MM.1S (cell line): ENCODE measurements at regions not wholly inside any gene's neighbourhood (a gene's known extent, or its start where the extent isn't known, plus 50 kb on each side); places are given as distances from the start of the nearest gene placed in this dataset.

Experiments
- DNase-seq: peaks from one replicate; pipeline ENCODE4 v3.0.0-alpha.2; 2015
- H2AFZ ChIP-seq: fragments of 300-600 bp; sonication (generic); 2 replicates; pipeline ENCODE4 v1.6.0; 2016; ENCODE audit warnings: antibody characterized with exemption, low read length
- H3F3A ChIP-seq: fragments of 300-600 bp; sonication (generic); 2 replicates; pipeline ENCODE4 v1.6.1; 2016; ENCODE audit warnings: mild to moderate bottlenecking, antibody characterized with exemption, low read length, moderate library complexity, mixed read lengths; ENCODE audit not compliant: insufficient read depth
- H3K27ac ChIP-seq: fragments of 300-600 bp; sonication (generic); 2 replicates; pipeline ENCODE4 v1.5.1; 2016; ENCODE audit warnings: mild to moderate bottlenecking, low read length
- H3K27me3 ChIP-seq: fragments of 300-600 bp; sonication (generic); replicated peaks from 2 replicates; pipeline ENCODE4 v1.6.0; 2016; ENCODE audit warnings: low read length; ENCODE audit not compliant: insufficient read depth
- H3K36me3 ChIP-seq: fragments of 300-600 bp; sonication (generic); replicated peaks from 2 replicates; pipeline ENCODE4 v1.6.1; 2016; ENCODE audit warnings: mild to moderate bottlenecking, low read length, mixed read lengths; ENCODE audit not compliant: insufficient read depth
- H3K4me1 ChIP-seq: fragments of 300-600 bp; sonication (generic); 2 replicates; pipeline ENCODE4 v1.6.1; 2016; ENCODE audit warnings: low read length, mixed read lengths
- H3K4me2 ChIP-seq: fragments of 300-600 bp; sonication (generic); 2 replicates; pipeline ENCODE4 v1.6.0; 2016; ENCODE audit warnings: low read depth, low read length
- H3K4me3 ChIP-seq: fragments of 300-600 bp; sonication (generic); 2 replicates; pipeline ENCODE4 v1.5.1; 2016; ENCODE audit warnings: low read length, mixed read lengths
- H3K79me2 ChIP-seq: fragments of 300-600 bp; sonication (generic); 2 replicates; pipeline ENCODE4 v1.6.1; 2016; ENCODE audit warnings: mixed run types, low read length, mixed read lengths
- H3K9ac ChIP-seq: fragments of 300-600 bp; sonication (generic); 2 replicates; pipeline ENCODE4 v1.6.1; 2016; ENCODE audit warnings: low read length, mixed read lengths
- H3K9me2 ChIP-seq: fragments of 300-600 bp; sonication (generic); replicated peaks from 2 replicates; pipeline ENCODE4 v1.6.1; 2016; ENCODE audit warnings: mild to moderate bottlenecking, low read length, mixed read lengths; ENCODE audit not compliant: insufficient read depth
- H3K9me3 ChIP-seq: fragments of 300-600 bp; sonication (generic); replicated peaks from 2 replicates; pipeline ENCODE4 v1.6.1; 2016; ENCODE audit warnings: mild to moderate bottlenecking, low read length, mixed read lengths; ENCODE audit not compliant: insufficient read depth
- H4K20me1 ChIP-seq: fragments of 300-600 bp; sonication (generic); 2 replicates; pipeline ENCODE4 v1.6.1; 2016; ENCODE audit warnings: mild to moderate bottlenecking, low read length, moderate library complexity, mixed read lengths; ENCODE audit not compliant: insufficient read depth
- CTCF ChIP-seq: fragments of 300-600 bp; sonication (generic); IDR thresholded peaks from 2 replicates; pipeline ENCODE4 v1.5.1; 2016; ENCODE audit warnings: antibody characterized with exemption, low read length, mixed read lengths
- EZH2 ChIP-seq: fragments of 300-600 bp; sonication (generic); optimal IDR thresholded peaks from 2 replicates; pipeline ENCODE3; 2017; ENCODE audit warnings: low read depth, mild to moderate bottlenecking, antibody characterized with exemption, low read length, mixed read lengths
- EZH2phosphoT487 ChIP-seq: fragments of 300-600 bp; sonication (generic); IDR thresholded peaks from 2 replicates; pipeline ENCODE4 v1.6.1; 2018; ENCODE audit warnings: antibody characterized with exemption, low read length

- Histone ChIP-seq H3F3A (no peaks in the 10 kb centered on the region), H2AFZ (no peak overlapping the region), H3K36me3 (no peaks in the 10 kb centered on the region), H3K9me3 (no peaks in the 10 kb centered on the region), H3K27ac (no peak overlapping the region), H3K4me1 (no peaks in the 10 kb centered on the region), H3K4me3 (no peak overlapping the region), H3K9me2 (no peaks in the 10 kb centered on the region), H3K27me3 (no peaks in the 10 kb centered on the region), H4K20me1 (no peaks in the 10 kb centered on the region), H3K79me2 (no peaks in the 10 kb centered on the region), H3K4me2 (no peak overlapping the region), H3K9ac (no peak overlapping the region)
- TF ChIP-seq CTCF (no peak), EZH2 (no peak), EZH2phosphoT487 (no peak)
- DNase-seq, result no peak
These were observed 125.7 kb upstream of the GRIP1 start for GRCh38 chr12:66804563-66804974.

GRCh38 chr12:66808606-66809005 is 129.7 kb upstream of the GRIP1 start:
- no peaks in the 10 kb centered on the region for H3K27me3 ChIP-seq
- H3K4me3 ChIP-seq, result no peak overlapping the region
- no peak overlapping the region for H2AFZ ChIP-seq
- no peaks in the 10 kb centered on the region for H3K9me3 ChIP-seq
- H3K4me1 ChIP-seq, result peaks cover 5% of the 10 kb centered on the region
- no peaks in the 10 kb centered on the region for H3K79me2 ChIP-seq
- TF ChIP-seq EZH2phosphoT487, result no peak
- no peak for TF ChIP-seq CTCF
- TF ChIP-seq EZH2, result no peak
- H3K27ac ChIP-seq, result no peak overlapping the region
- no peaks in the 10 kb centered on the region for H4K20me1 ChIP-seq
- no peak overlapping the region for H3K4me2 ChIP-seq
- no peaks in the 10 kb centered on the region for H3K9me2 ChIP-seq
- no peaks in the 10 kb centered on the region for H3K36me3 ChIP-seq
- no peak for DNase-seq
- H3K9ac ChIP-seq, result no peak overlapping the region
- no peaks in the 10 kb centered on the region for H3F3A ChIP-seq

GRCh38 chr12:66813137-66813892 is 134.4 kb upstream of the GRIP1 start:
- Histone ChIP-seq H3K27ac (no peak overlapping the region), H3K4me3 (no peak overlapping the region), H3K9ac (no peak overlapping the region), H3F3A (no peaks in the 10 kb centered on the region), H2AFZ (no peak overlapping the region), H3K4me1 (peaks cover 19% of the 10 kb centered on the region), H3K79me2 (no peaks in the 10 kb centered on the region), H3K4me2 (no peak overlapping the region), H3K36me3 (no peaks in the 10 kb centered on the region), H3K27me3 (no peaks in the 10 kb centered on the region), H3K9me2 (no peaks in the 10 kb centered on the region), H3K9me3 (no peaks in the 10 kb centered on the region), H4K20me1 (no peaks in the 10 kb centered on the region)
- TF ChIP-seq CTCF (no peak), EZH2phosphoT487 (no peak), EZH2 (no peak)
- DNase-seq, result peak; percentile 60
